GM12891 (cell line): ENCODE measurements at regions not wholly inside any gene's neighbourhood (a gene's known extent, or its start where the extent isn't known, plus 50 kb on each side); places are given as distances from the start of the nearest gene placed in this dataset.

ENCODE experiments used
- PAX5 ChIP-seq: IDR thresholded peaks from 2 replicates; pipeline ENCODE4 v1.6.1; 2011; ENCODE audit warnings: low read length, moderate library complexity, mild to moderate bottlenecking; ENCODE audit not compliant: insufficient read depth, severe bottlenecking
- POLR2A ChIP-seq: IDR thresholded peaks from 2 replicates; pipeline ENCODE4 v1.6.1; 2011; ENCODE audit warnings: low read depth, low read length, control low read depth
- POLR2AphosphoS5 ChIP-seq: IDR thresholded peaks from 2 replicates; pipeline ENCODE4 v1.6.1; 2011; ENCODE audit warnings: low read depth, low read length, control low read depth
- POU2F2 ChIP-seq: IDR thresholded peaks from 2 replicates; pipeline ENCODE4 v1.6.1; 2011; ENCODE audit warnings: low read depth, mild to moderate bottlenecking, control low read depth, low read length, moderate library complexity
- SPI1 ChIP-seq: IDR thresholded peaks from 2 replicates; pipeline ENCODE4 v1.6.1; 2011; ENCODE audit warnings: low read depth, low read length, control low read depth
- TAF1 ChIP-seq: IDR thresholded peaks from 2 replicates; pipeline ENCODE4 v1.6.1; 2011; ENCODE audit warnings: low read depth, low read length, control low read depth

- no peak for TF ChIP-seq POLR2A
- no peak for TF ChIP-seq PAX5
- TF ChIP-seq TAF1, result no peak
- no peak for TF ChIP-seq POLR2AphosphoS5
- TF ChIP-seq SPI1, result no peak
- no peak for TF ChIP-seq POU2F2
Measured at GRCh38 chr12:93085383-93086287, 156.5 kb upstream of the EEA1 start.
